NT2/D1 (cell line): ENCODE measurements at regions not wholly inside any gene's neighbourhood (a gene's known extent, or its start where the extent isn't known, plus 50 kb on each side); places are given as distances from the start of the nearest gene placed in this dataset.

Experiments used
- DNase-seq: peaks from one replicate; pipeline ENCODE4 v3.0.0-alpha.2; 2011; ENCODE audit warnings: low read depth, low spot score
- H3K27me3 ChIP-seq: 2 replicates; pipeline ENCODE4 v1.6.0; 2011; ENCODE audit warnings: mild to moderate bottlenecking; ENCODE audit not compliant: insufficient read length, insufficient read depth
- H3K36me3 ChIP-seq: 2 replicates; pipeline ENCODE4 v1.6.1; 2011; ENCODE audit warnings: mild to moderate bottlenecking, low read length, mixed read lengths; ENCODE audit not compliant: insufficient read depth, insufficient read length
- H3K4me1 ChIP-seq: 2 replicates; pipeline ENCODE4 v1.5.1; 2011; ENCODE audit not compliant: insufficient read depth, insufficient read length
- H3K4me3 ChIP-seq: 2 replicates; pipeline ENCODE4 v1.5.1; 2011; ENCODE audit warnings: low read depth; ENCODE audit not compliant: insufficient read length
- H3K9ac ChIP-seq: 2 replicates; pipeline ENCODE4 v1.6.0; 2011; ENCODE audit warnings: low read depth; ENCODE audit not compliant: insufficient read length
- H3K9me3 ChIP-seq: 2 replicates; pipeline ENCODE4 v1.5.1; 2011; ENCODE audit warnings: mild to moderate bottlenecking, low read length; ENCODE audit not compliant: insufficient read depth
- SUZ12 ChIP-seq: IDR thresholded peaks from 2 replicates; pipeline ENCODE4 v1.6.1; 2011; ENCODE audit not compliant: insufficient read length, insufficient read depth; ENCODE audit errors: extremely low read depth
- YY1 ChIP-seq: IDR thresholded peaks from 2 replicates; pipeline ENCODE4 v1.6.1; 2011; ENCODE audit not compliant: insufficient read length, insufficient read depth
- ZNF274 ChIP-seq: IDR thresholded peaks from 2 replicates; pipeline ENCODE4 v1.6.1; 2011; ENCODE audit warnings: mild to moderate bottlenecking, low read depth, low read length

DNA sequence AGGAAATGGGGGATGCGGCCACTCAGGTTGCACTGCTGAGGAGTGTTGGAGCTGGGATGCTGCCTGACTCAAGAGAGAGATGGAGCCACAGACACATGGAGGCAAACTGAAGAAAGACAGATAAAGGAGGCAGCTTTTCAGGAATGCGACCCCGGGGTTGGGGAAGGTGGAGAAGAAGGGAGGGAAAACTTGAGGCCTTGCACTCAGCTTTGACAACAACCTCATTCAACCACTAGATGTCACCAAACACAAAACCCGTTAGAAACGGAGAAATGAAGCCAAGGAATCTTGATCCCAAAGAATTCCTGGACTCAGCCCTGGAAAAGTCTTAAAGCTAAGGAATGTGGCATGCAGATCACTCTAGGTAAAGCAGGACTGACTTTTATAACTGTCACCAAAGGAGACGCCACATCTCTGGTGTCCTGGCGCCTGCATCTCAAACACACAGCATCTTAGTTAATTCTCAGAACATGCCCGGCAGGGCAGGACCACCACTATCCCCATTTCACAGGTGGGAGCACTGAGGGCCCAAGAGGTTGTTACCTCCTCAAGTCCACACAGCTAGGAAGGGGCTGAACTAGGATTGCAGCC is 59.6 kb upstream of the LMCD1 start:
- H3K9ac ChIP-seq: no peak overlapping the region
- H3K36me3 ChIP-seq: no peaks in the 10 kb centered on the region
- peaks cover 8% of the 10 kb centered on the region; the same call in 1 of the 2 replicates for H3K9me3 ChIP-seq
- no peaks in the 10 kb centered on the region for H3K27me3 ChIP-seq
- H3K4me3 ChIP-seq: no peak overlapping the region
- DNase-seq: peak; percentile 80
- TF ChIP-seq SUZ12 (no peak), ZNF274 (no peak), YY1 (no peak)
- H3K4me1 ChIP-seq: peaks cover 3% of the 10 kb centered on the region

DNA sequence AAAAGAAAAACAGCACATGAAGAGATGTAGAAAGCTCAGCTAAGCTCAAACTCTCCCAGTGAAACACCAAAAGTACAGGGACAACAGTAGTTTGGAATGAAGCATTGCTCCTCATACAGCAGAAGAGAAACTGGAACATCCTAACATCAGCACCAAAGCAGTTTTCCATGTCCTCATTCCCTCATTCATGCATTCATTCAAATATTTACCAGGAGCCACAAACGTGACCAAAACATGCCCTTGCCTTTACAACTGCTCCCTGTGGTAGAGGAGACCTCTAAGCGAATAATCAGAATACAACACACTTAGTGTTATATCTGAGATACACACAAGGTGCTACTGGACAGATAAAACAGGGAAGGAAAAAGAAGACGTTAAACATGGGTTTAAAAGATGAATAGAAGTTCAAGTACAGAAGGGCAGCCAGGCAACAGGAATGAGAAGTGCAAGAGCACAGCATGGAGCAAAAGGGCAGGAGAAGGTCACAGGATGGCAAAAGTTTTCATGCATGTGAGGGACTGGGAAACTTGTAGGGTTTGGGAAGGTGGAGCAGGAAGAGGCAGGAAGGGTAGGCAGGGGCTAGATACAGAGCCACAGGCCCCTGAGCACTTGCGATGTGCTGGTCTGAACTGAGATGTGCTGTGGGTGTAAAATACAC is 58.5 kb upstream of the LMCD1 start:
- Histone ChIP-seq H3K4me3 (no peak overlapping the region), H3K27me3 (no peaks in the 10 kb centered on the region), H3K9me3 (peaks cover 7% of the 10 kb centered on the region; the same call in 1 of the 2 replicates), H3K9ac (no peak overlapping the region), H3K4me1 (peaks cover 3% of the 10 kb centered on the region), H3K36me3 (no peaks in the 10 kb centered on the region)
- DNase-seq: no peak
- TF ChIP-seq SUZ12 (no peak), ZNF274 (no peak), YY1 (no peak)

DNA sequence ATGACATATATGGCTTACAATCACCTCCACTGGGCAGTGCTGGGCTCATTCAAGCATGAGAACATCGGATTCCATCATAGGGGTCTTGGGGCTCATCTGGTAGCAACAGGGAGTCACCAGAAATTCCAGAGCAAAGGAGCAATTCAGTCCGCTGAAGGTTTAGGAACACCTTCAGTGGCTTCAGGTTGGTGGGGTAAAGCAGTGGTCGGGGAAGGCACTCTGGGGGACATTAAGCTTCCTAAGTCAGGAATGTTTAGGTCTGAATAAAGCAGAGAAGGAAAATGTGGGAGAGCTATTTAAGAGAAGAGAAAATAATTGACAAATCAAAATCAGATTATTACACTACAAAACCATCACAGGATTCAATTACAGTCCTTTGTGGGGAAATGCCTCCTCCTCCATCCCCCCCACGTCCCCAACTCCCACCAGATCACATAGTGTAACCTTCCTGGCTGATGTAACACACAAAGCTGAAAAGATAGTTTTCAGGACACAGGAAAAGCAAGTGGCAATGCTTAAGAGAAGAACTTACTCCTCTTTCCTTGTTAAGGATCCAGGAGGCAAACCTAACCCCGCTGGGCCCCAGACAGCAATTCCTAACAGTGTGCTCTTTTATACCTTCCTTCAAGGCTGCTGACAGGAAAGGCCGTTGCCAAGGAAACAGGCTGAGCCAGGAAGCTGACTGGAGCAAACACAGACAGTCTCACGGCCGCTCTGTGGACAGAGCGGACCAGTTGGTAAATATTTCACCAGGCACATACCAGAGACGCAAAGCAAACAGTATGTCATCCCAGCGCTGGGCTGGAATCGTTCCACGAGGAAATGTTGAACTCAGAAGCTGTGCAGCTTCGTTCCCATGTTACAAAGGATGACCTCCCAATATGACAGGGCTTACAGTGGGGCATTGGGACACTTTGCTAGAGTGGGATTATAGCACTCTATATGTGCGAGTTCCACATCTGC is 57.5 kb upstream of the LMCD1 start:
- H3K27me3 ChIP-seq: no peaks in the 10 kb centered on the region
- TF ChIP-seq ZNF274: no peak
- H3K4me1 ChIP-seq: peaks cover 3% of the 10 kb centered on the region
- peak; percentile 81 for DNase-seq
- H3K9ac ChIP-seq: no peak overlapping the region
- H3K9me3 ChIP-seq: no peaks in the 10 kb centered on the region; the same call in 1 of the 2 replicates
- no peak overlapping the region for H3K4me3 ChIP-seq
- no peaks in the 10 kb centered on the region for H3K36me3 ChIP-seq

DNA sequence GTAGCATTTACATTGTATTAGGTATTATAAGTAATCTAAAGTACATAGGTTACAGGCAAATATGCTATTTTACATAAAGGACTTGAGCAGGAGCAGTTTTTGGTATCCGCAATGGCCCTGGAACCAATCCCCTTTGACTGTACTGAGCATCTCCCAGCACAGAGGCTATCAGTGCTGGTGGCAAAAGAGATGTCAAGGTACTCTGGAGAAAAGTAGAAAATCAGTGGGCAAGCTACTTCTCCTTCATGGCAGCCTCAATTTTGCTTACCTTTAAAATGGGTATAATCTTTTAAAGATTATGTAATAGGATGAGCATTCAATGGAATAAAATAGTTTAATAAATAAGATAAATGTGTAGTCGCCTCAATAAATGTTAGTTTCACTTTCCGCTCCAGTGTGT is 56.7 kb upstream of the LMCD1 start:
- Histone ChIP-seq H3K9me3 (no peaks in the 10 kb centered on the region; the same call in 1 of the 2 replicates), H3K4me1 (peaks cover 3% of the 10 kb centered on the region), H3K4me3 (no peak overlapping the region), H3K9ac (no peak overlapping the region), H3K27me3 (no peaks in the 10 kb centered on the region), H3K36me3 (no peaks in the 10 kb centered on the region)
- DNase-seq: no peak
- TF ChIP-seq SUZ12: no peak

DNA sequence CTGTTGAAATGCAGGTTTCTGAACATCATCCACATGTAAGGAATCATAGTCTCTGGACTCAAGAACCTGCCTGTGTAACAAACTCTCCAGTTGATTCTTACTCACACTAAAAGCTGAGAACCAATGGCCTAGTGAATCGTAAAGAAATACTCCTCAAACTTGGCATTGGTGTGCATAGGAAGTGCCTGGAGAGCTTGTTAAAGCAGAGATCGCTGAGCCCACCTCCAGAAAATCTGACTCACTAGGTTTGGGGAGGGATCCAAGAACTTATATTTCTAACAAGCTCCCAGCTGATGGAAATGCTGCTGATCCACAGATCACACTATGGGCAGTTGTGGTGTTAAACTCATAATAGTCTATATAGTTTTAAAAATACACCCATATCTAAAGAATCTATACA is 55.8 kb upstream of the LMCD1 start:
- no peaks in the 10 kb centered on the region for H3K36me3 ChIP-seq
- H3K27me3 ChIP-seq: no peaks in the 10 kb centered on the region
- TF ChIP-seq SUZ12 (no peak), ZNF274 (no peak), YY1 (no peak)
- no peak overlapping the region for H3K9ac ChIP-seq
- H3K9me3 ChIP-seq: no peaks in the 10 kb centered on the region
- no peak for DNase-seq
- peaks cover 3% of the 10 kb centered on the region for H3K4me1 ChIP-seq
- H3K4me3 ChIP-seq: no peak overlapping the region

DNA sequence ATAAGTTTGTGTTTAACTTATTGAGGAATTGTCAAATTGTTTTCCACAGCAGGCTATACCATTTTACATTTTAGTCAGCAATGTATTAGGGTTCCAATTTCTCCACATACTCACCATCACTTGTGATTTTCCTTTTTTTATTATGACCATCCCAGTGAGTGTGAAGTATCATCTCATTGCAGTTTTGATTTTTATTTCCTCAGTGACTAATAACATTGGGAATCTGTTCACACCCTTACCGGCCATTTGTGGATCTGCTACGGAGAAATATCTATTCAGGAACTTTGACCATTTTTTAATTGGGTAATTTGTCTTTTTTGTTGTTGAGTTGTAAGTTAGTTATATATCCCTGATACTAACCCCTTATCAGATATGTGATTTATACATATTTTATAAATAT is 54.8 kb upstream of the LMCD1 start:
- Histone ChIP-seq H3K9me3 (no peaks in the 10 kb centered on the region), H3K9ac (no peak overlapping the region), H3K4me1 (peaks cover 3% of the 10 kb centered on the region), H3K36me3 (no peaks in the 10 kb centered on the region), H3K27me3 (no peaks in the 10 kb centered on the region), H3K4me3 (no peak overlapping the region)
- DNase-seq: no peak
- TF ChIP-seq SUZ12: no peak
- TF ChIP-seq YY1: no peak
- TF ChIP-seq ZNF274: no peak

DNA sequence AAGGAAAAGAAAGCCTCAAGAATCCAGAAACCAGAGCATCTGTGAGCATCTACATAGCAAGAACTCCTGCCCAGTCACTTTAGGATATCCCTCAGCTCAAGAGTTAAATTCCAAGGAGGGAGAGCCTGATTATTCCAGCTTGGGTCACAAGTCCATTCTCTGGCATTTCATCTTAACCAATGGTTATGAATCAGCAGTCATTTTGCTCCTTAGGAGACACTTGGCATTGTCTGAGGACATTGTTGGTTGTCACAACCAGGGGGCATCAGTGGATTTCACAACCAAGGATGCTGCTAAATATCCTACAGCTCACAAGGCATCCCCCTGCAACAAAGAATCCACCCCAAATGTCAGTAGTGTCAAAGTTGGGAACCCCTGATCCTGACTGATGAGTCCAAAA is 51.0 kb upstream of the LMCD1 start:
- Histone ChIP-seq H3K4me3 (no peak overlapping the region), H3K27me3 (no peaks in the 10 kb centered on the region), H3K36me3 (no peaks in the 10 kb centered on the region), H3K9me3 (no peaks in the 10 kb centered on the region), H3K9ac (no peak overlapping the region), H3K4me1 (no peaks in the 10 kb centered on the region)
- DNase-seq: no peak
- TF ChIP-seq ZNF274: no peak
- TF ChIP-seq YY1: no peak
- no peak for TF ChIP-seq SUZ12
